MCF 10A (cell line): ENCODE measurements at regions not wholly inside any gene's neighbourhood (a gene's known extent, or its start where the extent isn't known, plus 50 kb on each side); places are given as distances from the start of the nearest gene placed in this dataset.

ENCODE experiments used
- BruUV-seq: library from RNA; stranded (reverse); fragments of 400-500 nt; replicated peaks from 2 replicates; lab custom pipeline; 2021; lab: Mats Ljungman, UMichigan
- CTCF ChIA-PET: fragments of 300-600 bp; sonication (Branson Sonifier 250); formaldehyde crosslinking; extraction: SDS; loops from one replicate; lab custom pipeline; 2021; ENCODE audit warnings: antibody characterized with exemption, inconsistent platforms; lab: Yijun Ruan, JAX
- POLR2A ChIA-PET: fragments of 300-600, 350-650 bp; sonication (Branson Sonifier 250); formaldehyde crosslinking; extraction: SDS; loops from one replicate; lab custom pipeline; 2020; ENCODE audit warnings: antibody characterized with exemption, inconsistent platforms; lab: Yijun Ruan, JAX
- DNase-seq: peaks from one replicate; pipeline ENCODE4 v3.0.0-alpha.2; 2018; ENCODE audit not compliant: unreplicated experiment
- H3K27ac Mint-ChIP-seq: one replicate; pipeline ENCODE4 v1.8.0; 2022; ENCODE audit warnings: mild to moderate bottlenecking, low read depth, mixed read lengths; ENCODE audit not compliant: unreplicated experiment
- H3K27me3 Mint-ChIP-seq: one replicate; pipeline ENCODE4 v1.8.0; 2022; ENCODE audit warnings: mixed read lengths; ENCODE audit not compliant: insufficient read depth, unreplicated experiment
- H3K36me3 Mint-ChIP-seq: one replicate; pipeline ENCODE4 v1.8.0; 2022; ENCODE audit warnings: mild to moderate bottlenecking, moderate library complexity, mixed read lengths; ENCODE audit not compliant: insufficient read depth, unreplicated experiment
- H3K4me1 Mint-ChIP-seq: one replicate; pipeline ENCODE4 v1.8.0; 2022; ENCODE audit warnings: mixed read lengths; ENCODE audit not compliant: insufficient read depth, unreplicated experiment
- H3K4me3 Mint-ChIP-seq: one replicate; pipeline ENCODE4 v1.8.0; 2022; ENCODE audit warnings: mild to moderate bottlenecking, moderate library complexity, mixed read lengths; ENCODE audit not compliant: unreplicated experiment
- H3K9me3 Mint-ChIP-seq: one replicate; pipeline ENCODE4 v1.8.0; 2022; ENCODE audit warnings: mixed read lengths; ENCODE audit not compliant: unreplicated experiment
- CTCF ChIP-seq: fragments of 200-600 bp; IDR thresholded peaks from one replicate; pipeline ENCODE4 v1.8.0; 2022; ENCODE audit warnings: antibody characterized with exemption, mild to moderate bottlenecking; ENCODE audit not compliant: unreplicated experiment
- intact Hi-C: fragments of 100-400 bp; cut with micrococcal nuclease; formaldehyde crosslinking; loops from 2 replicates; pipeline ENCODE4 v1.14.1; 2022

- peak; percentile 68 for DNase-seq
- ChIA-PET POLR2A (no interaction called here), CTCF (no interaction called here)
- H3K36me3 Mint-ChIP-seq = no peaks in the 10 kb centered on the region
- H3K4me3 Mint-ChIP-seq = no peak overlapping the region
- H3K27ac Mint-ChIP-seq = no peak overlapping the region
- no peaks in the 10 kb centered on the region for H3K27me3 Mint-ChIP-seq
- intact Hi-C loops = no loop called here
- no TSS peak for BruUV-seq
- TF ChIP-seq CTCF = no peak
- peaks cover 7% of the 10 kb centered on the region for H3K9me3 Mint-ChIP-seq
- H3K4me1 Mint-ChIP-seq = peaks cover 24% of the 10 kb centered on the region
Observed at GRCh38 chr4:126697748-126698147, 935.0 kb upstream of the INTU start.

- H3K27me3 Mint-ChIP-seq = no peaks in the 10 kb centered on the region
- H3K36me3 Mint-ChIP-seq = no peaks in the 10 kb centered on the region
- peaks cover 24% of the 10 kb centered on the region for H3K4me1 Mint-ChIP-seq
- CTCF ChIA-PET = no interaction called here
- no peak for TF ChIP-seq CTCF
- no peak overlapping the region for H3K4me3 Mint-ChIP-seq
- no TSS peak for BruUV-seq
- POLR2A ChIA-PET = no interaction called here
- no peak for DNase-seq
- no peak overlapping the region for H3K27ac Mint-ChIP-seq
- intact Hi-C loops = no loop called here
- H3K9me3 Mint-ChIP-seq = peaks cover 7% of the 10 kb centered on the region
Observed at GRCh38 chr4:126698224-126698623, 934.5 kb upstream of the INTU start.

GRCh38 chr4:126701756-126702155, 931.0 kb upstream of the INTU start:
- no TSS peak for BruUV-seq
- ChIA-PET CTCF (no interaction called here), POLR2A (interaction anchor here (0.6 to 0.7 kb wide), 2 partner anchors 125 to 167 kb away, joined by 3 read pairs; no protein-coding TSS in a partner anchor)
- H3K4me1 Mint-ChIP-seq = peaks cover 22% of the 10 kb centered on the region
- H3K27me3 Mint-ChIP-seq = no peaks in the 10 kb centered on the region
- no peak for TF ChIP-seq CTCF
- H3K36me3 Mint-ChIP-seq = no peaks in the 10 kb centered on the region
- intact Hi-C loops = no loop called here
- H3K27ac Mint-ChIP-seq = no peak overlapping the region
- peaks cover 7% of the 10 kb centered on the region for H3K9me3 Mint-ChIP-seq
- peak; percentile 59 for DNase-seq
- H3K4me3 Mint-ChIP-seq = no peak overlapping the region

GRCh38 chr4:126702747-126703146, 930.0 kb upstream of the INTU start:
- no peaks in the 10 kb centered on the region for H3K27me3 Mint-ChIP-seq
- no peak for DNase-seq
- CTCF ChIA-PET = interaction anchor here (0.6 kb wide), 1 partner anchor 214 kb away, joined by 3 read pairs; no protein-coding TSS in a partner anchor
- H3K27ac Mint-ChIP-seq = no peak overlapping the region
- H3K9me3 Mint-ChIP-seq = peaks cover 7% of the 10 kb centered on the region
- POLR2A ChIA-PET = no interaction called here
- no peak for TF ChIP-seq CTCF
- no TSS peak for BruUV-seq
- H3K4me1 Mint-ChIP-seq = peaks cover 12% of the 10 kb centered on the region
- no peaks in the 10 kb centered on the region for H3K36me3 Mint-ChIP-seq
- intact Hi-C loops = no loop called here
- no peak overlapping the region for H3K4me3 Mint-ChIP-seq
